NCI-H460 (cell line): ENCODE measurements at regions not wholly inside any gene's neighbourhood (a gene's known extent, or its start where the extent isn't known, plus 50 kb on each side); places are given as distances from the start of the nearest gene placed in this dataset.

ENCODE experiments used
- DNase-seq: peaks from one replicate; pipeline ENCODE4 v3.0.0-alpha.2; 2016; ENCODE audit warnings: low read depth; ENCODE audit errors: extremely low read depth

DNA sequence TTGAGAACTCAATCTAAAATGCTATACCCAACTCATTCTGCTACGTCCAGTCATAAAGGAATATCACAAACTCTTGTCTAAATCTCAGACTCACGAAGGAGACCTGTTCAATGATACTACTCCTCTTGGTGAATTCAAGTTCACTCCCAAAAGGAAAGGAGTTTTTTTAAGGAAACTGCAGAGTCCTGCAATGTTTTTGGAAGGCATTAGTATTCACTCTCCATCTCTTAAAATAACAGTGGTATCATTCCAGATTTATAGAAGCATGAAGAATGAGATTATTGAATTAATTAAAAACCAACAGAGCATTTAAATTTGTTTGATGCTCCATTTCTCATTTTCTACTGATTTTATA is 73.4 kb downstream of the FOXD1 start:
- DNase-seq: no peak

DNA sequence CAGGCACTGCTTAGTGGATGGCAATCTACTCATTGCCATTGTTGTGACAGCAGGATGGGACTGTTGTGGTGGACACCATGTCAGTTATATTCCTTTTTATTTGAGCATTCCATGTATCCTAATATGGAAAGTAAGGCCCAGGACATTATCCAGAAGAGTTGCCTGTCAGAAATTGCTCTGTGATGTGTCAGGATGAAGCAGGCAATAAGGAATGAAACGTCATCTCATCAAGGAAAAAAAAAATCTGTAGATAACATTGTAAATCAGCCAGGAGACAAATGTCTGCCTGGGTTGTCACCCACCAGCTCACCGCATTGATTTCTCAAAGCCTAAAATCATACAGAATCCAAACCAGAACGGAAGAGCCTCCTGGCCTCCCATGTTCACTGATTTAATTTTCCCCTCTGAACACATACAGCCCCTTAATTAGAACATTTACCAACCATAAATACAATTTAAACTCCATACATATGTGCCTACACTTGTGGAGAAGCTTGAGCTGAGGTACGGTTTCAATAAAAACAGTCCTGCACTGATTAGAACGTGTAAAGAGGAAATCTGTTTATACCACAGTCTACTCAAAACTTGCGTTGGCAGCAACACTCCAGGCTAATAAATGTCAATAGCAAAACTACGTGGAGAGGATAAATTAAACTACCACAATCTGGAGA is 73.9 kb downstream of the FOXD1 start:
- DNase-seq: no peak

DNA sequence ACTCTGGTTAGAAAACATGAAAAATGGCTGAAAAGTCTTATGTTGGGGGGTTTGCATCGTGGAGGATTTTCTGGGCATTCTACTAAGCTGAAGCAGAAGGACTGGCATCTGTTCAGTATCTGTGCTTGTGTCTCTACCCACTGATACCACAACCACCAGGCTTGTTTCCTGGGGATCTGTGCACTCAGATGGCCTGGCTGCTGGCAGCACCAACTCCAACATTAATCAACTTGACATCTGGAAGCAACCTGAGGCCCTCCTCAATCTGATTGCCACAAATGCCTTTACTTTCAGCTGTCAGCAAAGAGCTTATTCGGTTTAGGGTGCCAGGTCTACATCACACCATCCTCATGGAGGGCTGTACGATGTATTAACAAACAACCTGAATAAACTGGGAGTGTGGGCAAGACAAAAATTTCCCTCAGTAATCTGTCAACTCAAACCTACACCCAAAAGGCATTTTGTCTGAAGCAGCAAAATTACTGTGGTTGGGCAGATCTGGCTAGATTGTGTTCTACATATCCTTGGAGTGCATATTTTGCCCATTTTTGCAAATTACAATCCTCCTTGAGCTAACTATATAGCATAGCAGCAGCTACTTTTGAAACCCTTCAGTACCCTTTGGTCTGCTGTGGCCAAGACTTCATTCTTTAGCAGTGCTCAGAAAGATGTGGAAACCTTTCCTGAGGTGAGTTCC is 74.6 kb downstream of the FOXD1 start:
- DNase-seq: no peak

DNA sequence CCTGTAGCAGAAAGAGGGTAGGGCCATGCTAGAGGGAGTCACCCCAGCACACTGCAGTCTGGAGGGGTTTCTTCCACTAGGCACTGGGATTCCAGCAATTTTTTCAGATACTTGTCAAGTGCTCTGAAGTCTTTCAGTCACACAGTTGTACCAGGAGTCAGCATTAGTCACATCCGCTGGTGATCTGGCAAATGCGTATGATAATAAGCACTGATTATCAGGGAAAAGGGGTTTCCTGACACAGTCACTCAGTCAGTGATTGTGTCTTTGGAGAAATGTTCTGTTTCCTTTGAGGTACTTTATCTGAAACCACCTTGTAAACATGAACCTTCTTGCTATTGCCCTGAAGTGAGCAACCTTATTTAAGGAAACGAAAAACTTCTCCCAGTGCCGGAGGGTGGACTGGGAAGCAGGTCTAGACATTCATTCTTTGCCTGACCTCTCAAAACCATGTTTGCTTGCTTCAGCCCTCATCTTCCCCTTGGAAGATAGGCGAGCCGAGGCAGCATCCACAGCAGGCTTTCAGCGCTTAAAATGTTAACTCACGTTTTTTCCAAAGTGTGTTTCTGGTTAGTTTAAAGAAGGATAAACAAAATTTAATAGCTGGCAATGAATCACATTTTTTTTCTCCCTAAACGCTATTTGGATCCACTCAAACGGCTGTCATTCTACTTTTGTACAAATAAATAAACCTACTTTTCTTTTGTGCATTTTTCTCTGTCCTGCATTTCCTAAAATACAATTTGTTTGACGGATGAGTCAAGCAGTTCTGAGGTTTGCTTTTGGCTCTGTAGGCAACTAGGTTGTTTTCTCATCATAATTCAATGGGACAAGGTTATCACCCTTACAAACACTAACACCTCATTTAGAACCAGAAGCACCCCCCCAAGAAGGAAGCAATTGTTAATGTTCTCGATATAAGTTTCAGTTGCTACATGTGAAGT is 77.7 kb downstream of the FOXD1 start:
- peak; percentile 97 for DNase-seq

DNA sequence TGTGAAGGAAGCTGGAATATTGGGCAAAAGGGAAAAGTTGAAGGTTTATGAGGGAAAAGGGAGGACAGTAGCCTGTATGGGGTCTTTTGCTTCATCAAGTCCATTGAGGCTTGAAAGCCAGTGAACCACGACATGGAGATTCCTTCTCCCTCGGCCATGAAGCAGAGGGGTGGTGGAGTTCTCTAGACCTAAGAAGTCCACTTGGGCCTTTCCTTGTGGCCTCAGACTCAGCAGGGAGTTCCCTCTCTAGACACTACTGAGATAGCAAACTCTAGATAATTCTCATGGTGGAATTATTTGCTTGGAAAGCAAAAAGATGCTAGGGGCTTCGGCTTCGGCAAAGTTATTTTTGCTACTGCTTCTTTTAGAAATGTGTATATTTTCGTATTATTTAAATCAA is 78.5 kb downstream of the FOXD1 start:
- DNase-seq: no peak

DNA sequence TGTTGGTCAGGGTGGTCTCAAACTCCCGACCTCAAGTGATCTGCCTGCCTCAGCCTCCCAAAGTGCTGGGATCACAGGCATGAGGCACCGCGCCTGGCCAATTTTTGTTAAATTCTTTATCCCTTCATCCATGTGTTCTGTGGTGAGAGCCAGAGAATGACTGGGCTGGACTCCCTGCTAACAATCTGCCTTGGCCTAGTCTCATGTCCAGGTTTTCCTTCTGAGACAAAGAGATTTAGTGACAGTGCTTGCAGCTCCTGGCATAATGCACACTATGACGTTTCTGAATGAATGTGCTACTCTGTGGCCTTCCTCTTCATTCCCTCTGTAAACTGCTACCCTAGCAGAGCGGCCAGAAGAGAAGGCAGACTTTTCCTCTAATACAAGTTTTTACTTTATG is 79.3 kb downstream of the FOXD1 start:
- no peak for DNase-seq

DNA sequence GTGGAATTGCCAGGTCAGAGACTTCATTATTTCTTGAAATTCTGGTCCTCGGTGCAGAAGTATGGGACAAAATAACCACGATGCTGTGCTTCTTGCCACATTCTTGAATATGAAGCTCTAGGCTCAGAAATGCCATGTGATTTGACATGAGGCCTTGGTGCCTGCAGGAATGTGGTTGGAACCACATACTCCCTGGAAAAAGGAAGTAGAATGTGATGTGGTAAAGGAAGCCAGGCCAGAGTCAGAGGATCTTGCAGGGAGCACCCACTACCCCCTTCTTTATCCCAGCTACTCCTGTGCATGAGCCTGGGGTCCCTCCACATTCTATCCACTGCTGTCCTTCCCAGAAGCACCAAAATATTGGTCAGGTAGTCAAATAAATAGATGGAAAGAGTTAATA is 80.9 kb downstream of the FOXD1 start:
- no peak for DNase-seq

DNA sequence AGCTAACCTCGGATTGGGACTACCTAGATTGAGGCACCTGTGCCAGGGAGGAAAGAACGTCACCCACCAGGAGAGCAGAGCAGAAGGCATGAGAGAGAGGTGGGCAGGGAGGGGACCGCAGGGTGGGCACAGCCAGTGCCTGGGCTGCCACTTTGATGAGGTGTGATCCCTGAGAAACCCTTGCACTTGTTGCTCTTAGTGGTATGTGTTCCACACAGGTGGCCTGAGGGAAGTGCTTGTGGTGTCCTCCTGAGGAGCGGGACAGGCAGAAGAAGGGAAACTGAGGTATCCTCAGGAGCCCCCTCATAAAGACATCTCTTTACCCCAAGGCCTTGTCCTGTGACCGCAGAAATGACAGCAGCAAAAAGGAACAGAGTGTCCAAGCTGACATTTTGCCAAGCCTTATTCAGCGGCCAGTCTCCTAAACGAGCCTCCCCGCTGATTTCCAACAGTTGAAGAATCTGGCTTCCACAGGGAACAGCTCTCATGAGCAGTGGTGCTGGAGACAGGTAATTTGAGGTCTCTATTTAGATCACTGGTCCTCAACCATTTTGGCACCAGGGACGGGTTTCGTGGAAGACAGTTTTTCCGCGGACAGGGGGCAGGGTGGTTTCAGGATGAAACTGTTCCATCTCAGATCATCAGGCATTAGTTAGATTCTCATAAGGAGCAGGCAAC is 82.4 kb downstream of the FOXD1 start:
- DNase-seq: no peak

DNA sequence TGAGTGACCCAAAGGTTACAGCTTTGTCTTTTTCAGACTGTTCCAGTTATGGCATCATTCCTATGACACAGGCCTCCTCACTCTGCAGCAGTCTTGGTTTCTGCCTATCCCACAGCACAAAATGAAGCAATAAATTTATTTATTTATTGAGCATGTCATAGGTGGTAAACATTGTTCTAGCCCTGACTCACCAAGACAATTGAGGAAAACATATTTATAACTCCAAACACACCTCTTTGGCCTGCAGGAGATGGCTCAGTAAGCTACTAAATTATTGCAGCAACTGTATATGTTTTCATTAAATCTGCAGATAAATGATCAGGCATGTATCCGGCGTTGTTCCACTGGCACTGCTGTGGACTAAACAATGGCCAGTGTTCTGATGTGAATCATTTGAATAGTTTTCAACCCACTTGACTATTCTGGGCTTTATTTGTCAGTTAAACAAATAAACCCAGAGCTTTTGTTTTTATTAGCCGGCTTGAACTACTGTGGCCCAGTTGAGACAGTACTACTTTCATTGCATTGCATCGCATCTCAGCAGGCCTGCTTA is 83.2 kb downstream of the FOXD1 start:
- peak; percentile 60 for DNase-seq

DNA sequence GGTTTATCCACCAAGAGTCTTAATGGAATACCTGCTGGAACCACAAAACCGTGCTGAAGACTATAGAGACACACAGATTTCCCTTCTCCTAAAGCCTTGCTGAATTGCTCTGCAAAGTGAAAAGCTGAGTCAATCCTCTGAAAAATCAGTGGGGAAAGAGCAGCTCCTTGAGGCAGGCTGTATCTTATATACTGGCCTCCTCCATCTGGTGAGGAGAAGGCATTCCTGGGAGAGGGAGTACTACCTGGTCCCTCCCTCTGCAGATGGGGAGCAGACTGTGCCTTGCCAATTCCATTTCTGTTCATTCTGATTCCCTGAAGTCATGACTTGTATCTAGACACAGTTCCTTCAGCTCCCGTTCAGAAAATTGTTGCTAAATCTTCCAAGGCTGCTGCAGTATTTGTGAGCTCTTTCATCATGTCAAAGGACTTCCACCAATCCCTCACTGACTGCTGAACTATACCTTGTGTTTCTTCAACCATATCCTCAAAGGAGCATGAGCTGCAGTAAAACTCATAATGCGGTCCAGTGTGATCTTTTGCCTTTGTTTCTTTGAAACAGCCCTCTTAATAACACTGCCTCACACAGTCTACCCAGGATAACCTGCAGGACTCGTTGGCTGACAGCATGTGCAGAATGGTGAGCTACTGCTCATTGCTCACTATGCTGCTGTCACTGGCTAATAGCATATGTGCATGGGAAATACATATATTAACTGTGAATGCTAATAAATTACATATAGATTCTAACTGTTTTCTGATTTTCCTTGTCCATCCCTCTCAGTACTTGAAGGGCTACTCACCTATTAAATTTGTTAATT is 84.5 kb downstream of the FOXD1 start:
- peak; percentile 22 for DNase-seq

DNA sequence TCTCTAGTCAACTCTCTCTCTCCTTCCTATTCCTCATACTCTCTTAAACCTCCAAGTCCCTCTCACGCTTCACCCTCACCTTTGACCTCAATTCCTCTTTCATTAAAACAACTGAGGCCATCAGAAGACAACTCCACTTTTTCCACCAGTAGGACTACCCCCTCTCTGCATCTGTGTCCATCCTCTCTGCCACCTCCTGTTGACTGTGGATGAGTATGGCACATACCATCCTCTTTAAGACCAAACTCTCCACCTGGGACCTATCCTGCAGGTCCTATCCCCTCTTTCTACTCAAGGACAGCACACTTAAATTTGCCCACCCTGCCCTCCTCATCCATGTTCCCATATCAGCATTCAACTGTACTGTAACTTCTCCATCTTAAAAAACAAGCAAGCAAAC is 89.2 kb downstream of the FOXD1 start:
- no peak for DNase-seq

DNA sequence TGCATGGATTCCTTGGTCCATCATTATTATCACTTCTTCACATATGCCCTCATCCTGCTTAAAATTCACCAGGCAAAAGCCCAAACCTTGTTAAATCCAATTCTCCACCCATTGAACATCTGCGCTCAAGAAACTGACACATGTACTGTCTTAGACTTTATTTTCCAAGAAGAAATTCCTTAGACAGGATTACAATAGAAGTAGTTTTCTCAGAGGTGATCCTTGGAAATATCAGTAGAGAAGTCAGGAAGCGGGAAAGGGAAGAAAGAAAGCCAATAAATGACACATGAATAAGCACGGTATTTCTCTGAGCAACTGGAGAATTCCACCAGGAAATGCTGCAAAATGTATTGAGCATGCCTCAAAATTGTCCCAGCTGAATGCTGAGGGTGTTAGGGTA is 90.2 kb downstream of the FOXD1 start:
- no peak for DNase-seq

DNA sequence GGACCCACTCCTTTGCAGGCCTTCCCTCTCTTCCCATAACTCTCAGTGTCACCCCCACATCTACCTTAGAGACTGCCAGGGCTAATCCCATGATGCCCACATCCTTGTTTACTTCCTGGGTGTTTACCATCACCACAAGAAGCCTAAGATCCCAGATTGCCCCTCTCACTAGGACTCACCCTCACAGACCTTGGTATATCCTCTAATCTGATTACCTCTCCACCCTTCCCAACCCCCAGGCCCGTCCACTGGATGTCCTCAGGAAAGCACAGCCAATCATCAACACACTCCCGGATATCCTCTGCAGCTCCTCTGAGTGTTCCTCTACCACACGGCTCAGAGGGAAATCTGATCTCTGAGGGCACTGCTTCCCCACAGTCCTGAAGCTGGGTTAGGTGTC is 91.0 kb downstream of the FOXD1 start:
- no peak for DNase-seq

DNA sequence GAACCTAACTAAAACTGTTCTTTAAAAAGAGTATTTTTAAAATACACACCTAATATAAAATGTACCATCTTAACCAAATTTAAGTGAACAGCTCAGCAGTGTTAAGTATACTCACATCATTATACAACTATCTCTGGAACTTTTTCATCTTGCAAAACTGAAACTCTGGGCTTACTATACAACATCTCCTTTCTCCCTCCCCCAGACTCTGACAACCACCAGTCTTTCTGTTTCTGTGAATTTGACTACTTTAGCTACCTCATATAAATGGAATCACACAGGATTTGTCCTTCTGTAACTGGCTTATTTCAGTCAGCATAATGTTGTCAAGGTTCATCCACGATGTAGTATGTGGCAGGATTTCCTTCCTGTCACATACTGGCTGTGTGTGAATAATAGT is 93.5 kb downstream of the FOXD1 start:
- no peak for DNase-seq

DNA sequence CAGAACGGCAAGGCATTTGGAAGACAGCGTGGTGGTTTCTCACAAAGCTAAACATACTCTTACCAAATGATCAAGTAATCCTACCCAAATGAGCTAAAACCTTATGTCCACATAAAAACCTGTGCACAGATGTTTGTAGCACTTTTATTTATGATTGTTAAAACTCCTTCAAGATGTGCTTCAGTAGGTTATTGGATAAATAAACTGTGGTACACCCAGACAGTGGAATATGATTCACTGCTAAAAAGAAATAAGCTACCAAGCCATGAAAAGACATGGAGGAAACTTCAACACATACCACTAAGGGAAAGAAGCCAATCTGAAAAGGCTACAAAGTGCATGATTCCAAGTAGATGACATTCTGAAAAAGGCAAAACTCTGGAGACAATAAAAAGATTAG is 94.2 kb downstream of the FOXD1 start:
- no peak for DNase-seq

DNA sequence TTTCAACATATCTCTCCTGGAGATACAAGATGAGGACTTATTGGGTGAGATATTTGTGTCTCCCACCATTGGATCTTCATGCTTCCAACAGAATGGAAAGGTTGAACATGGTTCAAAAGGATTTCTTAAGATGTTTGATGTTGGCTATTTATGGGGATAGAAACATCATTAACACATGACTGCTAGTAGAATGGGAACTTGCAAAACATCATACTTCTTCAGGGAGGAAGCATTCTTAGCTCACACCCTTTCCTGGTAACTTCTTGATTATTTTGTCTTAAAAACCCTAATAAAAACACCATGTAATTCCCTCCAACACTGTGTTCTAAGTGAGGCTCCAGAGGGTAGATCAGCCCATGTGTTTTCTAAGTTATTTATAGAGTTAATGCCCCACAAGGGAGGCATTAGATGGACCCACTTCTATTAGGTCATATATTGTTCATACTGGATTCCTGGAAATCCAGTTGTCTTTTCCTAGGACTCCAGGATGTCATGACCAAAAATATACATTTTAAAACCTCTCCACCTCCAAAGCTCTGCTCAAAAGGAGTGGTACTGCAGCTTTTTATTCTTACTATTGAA is 95.8 kb downstream of the FOXD1 start:
- DNase-seq: no peak

DNA sequence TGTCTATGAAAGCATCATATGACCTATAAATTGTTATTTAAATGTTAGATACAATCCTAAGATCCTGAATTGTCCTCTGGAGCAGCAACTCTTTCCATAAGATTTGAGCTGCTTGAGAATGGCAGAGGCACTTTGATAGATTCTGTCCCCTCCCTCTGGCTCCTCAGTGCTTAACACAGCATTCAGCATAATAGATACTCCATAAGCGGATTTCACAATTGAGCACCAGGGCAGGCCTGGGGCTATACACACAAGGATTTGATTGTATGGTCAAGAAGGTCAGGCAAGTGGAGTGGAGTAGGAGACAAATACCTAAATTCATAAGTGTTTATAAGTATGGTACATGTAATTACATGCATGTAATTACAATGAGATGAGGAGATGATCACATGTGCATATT is 96.3 kb downstream of the FOXD1 start:
- no peak for DNase-seq

DNA sequence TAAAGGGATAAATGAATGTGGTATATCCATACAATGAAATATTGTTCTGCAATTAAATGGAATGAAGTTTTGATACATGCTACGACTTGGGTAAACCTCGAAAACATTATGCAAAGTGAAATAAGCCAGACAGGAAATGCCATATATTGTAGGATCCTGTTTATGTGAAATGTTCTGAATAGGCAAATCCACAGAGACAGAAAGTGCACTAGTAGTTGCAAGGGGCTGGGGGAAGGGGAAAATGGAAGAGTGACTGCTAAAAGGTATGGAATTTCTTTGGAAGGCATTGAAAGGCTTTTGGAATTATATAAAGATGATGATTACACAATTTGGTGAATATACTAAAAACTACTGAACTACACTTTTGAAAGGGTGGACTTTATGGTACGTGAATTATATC is 97.0 kb downstream of the FOXD1 start:
- no peak for DNase-seq

DNA sequence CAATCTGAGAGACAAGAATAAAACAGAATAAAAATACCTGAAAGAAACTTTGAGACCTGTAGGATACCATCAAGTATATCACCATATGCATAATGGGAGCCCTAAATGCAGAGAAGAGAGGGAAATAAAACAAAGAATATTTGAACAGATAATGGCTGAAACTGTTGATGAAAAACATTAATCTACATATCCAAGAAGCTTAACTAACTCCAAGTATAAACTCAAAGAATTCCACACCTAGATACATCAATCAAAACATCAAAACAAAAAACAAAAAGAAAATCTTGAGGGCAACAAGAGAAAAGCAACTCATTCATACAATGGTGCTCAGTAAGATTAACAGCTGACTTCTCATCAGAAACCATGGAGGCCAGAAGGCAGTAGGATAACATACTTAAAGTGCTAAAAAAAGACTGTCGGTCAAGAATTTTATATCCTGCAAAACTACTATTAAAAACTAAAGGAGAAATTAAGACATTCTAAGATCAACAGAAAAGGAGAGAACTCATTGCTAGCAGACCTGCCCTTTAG is 101.6 kb downstream of the FOXD1 start:
- DNase-seq: no peak
